GM18520 (cell line): ENCODE measurements at regions not wholly inside any gene's neighbourhood (a gene's known extent, or its start where the extent isn't known, plus 50 kb on each side); places are given as distances from the start of the nearest gene placed in this dataset.

ENCODE experiments used
- ATAC-seq: cut with Tn5 transposase; IDR thresholded peaks from one replicate; pipeline ENCODE4 v1.9.1; 2021; ENCODE audit not compliant: unreplicated experiment

- no peak for ATAC-seq
Observed at GRCh38 chr10:33524966-33525365, 190.5 kb upstream of the NRP1 start.

GRCh38 chr10:33524041-33524440, 189.6 kb upstream of the NRP1 start:
- ATAC-seq = no peak

GRCh38 chr10:33523236-33523792, 188.8 kb upstream of the NRP1 start:
- ATAC-seq = no peak

- ATAC-seq = no peak
Observed at GRCh38 chr10:33521904-33522303, 187.4 kb upstream of the NRP1 start.

GRCh38 chr10:33521062-33521461, 186.6 kb upstream of the NRP1 start:
- ATAC-seq = no peak

GRCh38 chr10:33520223-33520622, 185.8 kb upstream of the NRP1 start:
- ATAC-seq = no peak

- ATAC-seq = no peak
Observed at GRCh38 chr10:33519130-33519860, 184.8 kb upstream of the NRP1 start.

GRCh38 chr10:33510206-33510605, 175.7 kb upstream of the NRP1 start:
- no peak for ATAC-seq

- ATAC-seq = peak; percentile 66
Observed at GRCh38 chr10:33509231-33509831, 174.9 kb upstream of the NRP1 start.

GRCh38 chr10:33507662-33508425, 173.4 kb upstream of the NRP1 start:
- no peak for ATAC-seq

GRCh38 chr10:33506838-33507661, 172.6 kb upstream of the NRP1 start:
- ATAC-seq = peak; percentile 89

GRCh38 chr10:33506391-33506790, 171.9 kb upstream of the NRP1 start:
- ATAC-seq = no peak

- ATAC-seq = no peak
Observed at GRCh38 chr10:33501161-33501560, 166.7 kb upstream of the NRP1 start.

- ATAC-seq = no peak
Observed at GRCh38 chr10:33498391-33498891, 164.0 kb upstream of the NRP1 start.

GRCh38 chr10:33497338-33497737, 162.9 kb upstream of the NRP1 start:
- ATAC-seq = no peak

- no peak for ATAC-seq
Observed at GRCh38 chr10:33496096-33496495, 161.6 kb upstream of the NRP1 start.

GRCh38 chr10:33494694-33495265, 160.3 kb upstream of the NRP1 start:
- no peak for ATAC-seq

- no peak for ATAC-seq
Observed at GRCh38 chr10:33493978-33494377, 159.5 kb upstream of the NRP1 start.

- ATAC-seq = no peak
Observed at GRCh38 chr10:33493497-33493896, 159.0 kb upstream of the NRP1 start.

GRCh38 chr10:33492701-33493345, 158.4 kb upstream of the NRP1 start:
- ATAC-seq = no peak
